Endothelial cell (in vitro differentiated cells): ENCODE measurements at regions not wholly inside any gene's neighbourhood (a gene's known extent, or its start where the extent isn't known, plus 50 kb on each side); places are given as distances from the start of the nearest gene placed in this dataset.
"Not testable (repeated sequence)": the region's sequence is repeated elsewhere in the genome, so short reads cannot be mapped to it uniquely, and the experiment has no call there.

Source experiments
- DNase-seq: peaks from one replicate; pipeline ENCODE4 v3.0.0; 2021; ENCODE audit warnings: low spot score
- H3K27ac Mint-ChIP-seq: one replicate; pipeline ENCODE4 v1.8.0; 2021; ENCODE audit warnings: mixed read lengths, inconsistent platforms; ENCODE audit not compliant: unreplicated experiment
- H3K27me3 Mint-ChIP-seq: one replicate; pipeline ENCODE4 v1.8.0; 2021; ENCODE audit warnings: mild to moderate bottlenecking, moderate library complexity, mixed read lengths, inconsistent platforms; ENCODE audit not compliant: unreplicated experiment
- H3K36me3 Mint-ChIP-seq: one replicate; pipeline ENCODE4 v1.8.0; 2021; ENCODE audit warnings: mild to moderate bottlenecking, low read depth, mixed read lengths, inconsistent platforms; ENCODE audit not compliant: unreplicated experiment
- H3K4me1 Mint-ChIP-seq: one replicate; pipeline ENCODE4 v1.8.0; 2021; ENCODE audit warnings: mild to moderate bottlenecking, mixed read lengths, inconsistent platforms; ENCODE audit not compliant: unreplicated experiment
- H3K4me3 Mint-ChIP-seq: one replicate; pipeline ENCODE4 v1.8.0; 2021; ENCODE audit warnings: mild to moderate bottlenecking, mixed read lengths, inconsistent platforms; ENCODE audit not compliant: unreplicated experiment
- H3K9me3 Mint-ChIP-seq: one replicate; pipeline ENCODE4 v1.8.0; 2021; ENCODE audit warnings: mixed read lengths, inconsistent platforms; ENCODE audit not compliant: unreplicated experiment
- CTCF ChIP-seq: fragments of 200-600 bp; sonication (generic); IDR thresholded peaks from one replicate; pipeline ENCODE4 v1.5.0; 2021; ENCODE audit warnings: antibody characterized with exemption; ENCODE audit not compliant: unreplicated experiment

- Mint-ChIP-seq H3K36me3 (no peaks in the 10 kb centered on the region), H3K27ac (no peak overlapping the region), H3K4me1 (peaks cover 11% of the 10 kb centered on the region), H3K4me3 (no peak overlapping the region), H3K27me3 (peaks cover 3% of the 10 kb centered on the region), H3K9me3 (no peaks in the 10 kb centered on the region)
- TF ChIP-seq CTCF = no peak
- no peak for DNase-seq
Measured at GRCh38 chr14:89672636-89673511, 255.8 kb upstream of the FOXN3 start.

- no peak overlapping the region for H3K4me3 Mint-ChIP-seq
- no peak for DNase-seq
- no peak for TF ChIP-seq CTCF
- peaks cover 5% of the 10 kb centered on the region for H3K9me3 Mint-ChIP-seq
- H3K4me1 Mint-ChIP-seq = peaks cover 11% of the 10 kb centered on the region
- H3K27ac Mint-ChIP-seq = no peak overlapping the region
- H3K27me3 Mint-ChIP-seq = peaks cover 1% of the 10 kb centered on the region
- H3K36me3 Mint-ChIP-seq = peaks cover 4% of the 10 kb centered on the region
Measured at GRCh38 chr14:89669193-89669592, 252.2 kb upstream of the FOXN3 start.

GRCh38 chr14:89667983-89668382 lies 250.9 kb upstream of the FOXN3 start:
- no peak overlapping the region for H3K27ac Mint-ChIP-seq
- H3K9me3 Mint-ChIP-seq = peaks cover 5% of the 10 kb centered on the region
- TF ChIP-seq CTCF = no peak
- peaks cover 4% of the 10 kb centered on the region for H3K36me3 Mint-ChIP-seq
- no peak overlapping the region for H3K4me3 Mint-ChIP-seq
- peaks cover 7% of the 10 kb centered on the region for H3K4me1 Mint-ChIP-seq
- DNase-seq = no peak
- peaks cover 1% of the 10 kb centered on the region for H3K27me3 Mint-ChIP-seq

- H3K27ac Mint-ChIP-seq, H3K4me3 Mint-ChIP-seq, H3K4me1 Mint-ChIP-seq, H3K36me3 Mint-ChIP-seq, DNase-seq, H3K27me3 Mint-ChIP-seq, H3K9me3 Mint-ChIP-seq: not testable (repeated sequence)
Measured at GRCh38 chr14:89665300-89666081, 248.5 kb upstream of the FOXN3 start.

- H3K27me3 Mint-ChIP-seq = peaks cover 4% of the 10 kb centered on the region
- peaks cover 4% of the 10 kb centered on the region for H3K36me3 Mint-ChIP-seq
- no peak for TF ChIP-seq CTCF
- no peak overlapping the region for H3K4me3 Mint-ChIP-seq
- peaks cover 5% of the 10 kb centered on the region for H3K9me3 Mint-ChIP-seq
- H3K27ac Mint-ChIP-seq = no peak overlapping the region
- H3K4me1 Mint-ChIP-seq = no peaks in the 10 kb centered on the region
- no peak for DNase-seq
Measured at GRCh38 chr14:89661392-89661791, 244.4 kb upstream of the FOXN3 start.

- not testable (repeated sequence) for H3K27ac Mint-ChIP-seq, H3K4me3 Mint-ChIP-seq, DNase-seq, H3K36me3 Mint-ChIP-seq, H3K27me3 Mint-ChIP-seq, H3K4me1 Mint-ChIP-seq, H3K9me3 Mint-ChIP-seq
Measured at GRCh38 chr14:89660625-89661233, 243.7 kb upstream of the FOXN3 start.
